ENCODE measurements at regions not wholly inside any gene's neighbourhood (a gene's known extent, or its start where the extent isn't known, plus 50 kb on each side); places are given as distances from the start of the nearest gene placed in this dataset.
"Not testable (repeated sequence)": the region's sequence is repeated elsewhere in the genome, so short reads cannot be mapped to it uniquely, and the experiment has no call there.

- no peak for DNase-seq (ENCODE audit: low spot score)
These were observed 151.2 kb downstream of the C12orf75 start for GRCh38 chr12:105481392-105482300.

GRCh38 chr12:105482951-105483350 is 152.5 kb downstream of the C12orf75 start:
- DNase-seq (ENCODE audit: low spot score), result no peak

- DNase-seq (ENCODE audit: low spot score), result no peak
These were observed 153.2 kb downstream of the C12orf75 start for GRCh38 chr12:105483691-105484090.

- peak; percentile 25 for DNase-seq (ENCODE audit: low spot score)
These were observed 154.9 kb downstream of the C12orf75 start for GRCh38 chr12:105485321-105485910.

GRCh38 chr12:105485921-105486320 is 155.4 kb downstream of the C12orf75 start:
- DNase-seq (ENCODE audit: low spot score), result no peak

GRCh38 chr12:105487963-105488362 is 157.5 kb downstream of the C12orf75 start:
- DNase-seq (ENCODE audit: low spot score), result no peak

GRCh38 chr12:105492591-105493545 is 162.4 kb downstream of the C12orf75 start:
- peak; percentile 46 for DNase-seq (ENCODE audit: low spot score)

GRCh38 chr12:105499205-105499604 is 168.7 kb downstream of the C12orf75 start:
- DNase-seq (ENCODE audit: low spot score), result no peak

GRCh38 chr12:105500676-105501075 is 170.2 kb downstream of the C12orf75 start:
- not testable (repeated sequence) for DNase-seq (ENCODE audit: low spot score)

GRCh38 chr12:105502426-105502930 is 172.0 kb downstream of the C12orf75 start:
- no peak for DNase-seq (ENCODE audit: low spot score)

- DNase-seq (ENCODE audit: low spot score), result no peak
These were observed 173.1 kb downstream of the C12orf75 start for GRCh38 chr12:105503619-105504018.

GRCh38 chr12:105504286-105504685 is 173.8 kb downstream of the C12orf75 start:
- no peak for DNase-seq (ENCODE audit: low spot score)

GRCh38 chr12:105506678-105507310 is 176.3 kb downstream of the C12orf75 start:
- no peak for DNase-seq (ENCODE audit: low spot score)

- DNase-seq (ENCODE audit: low spot score), result no peak
These were observed 177.0 kb downstream of the C12orf75 start for GRCh38 chr12:105507311-105508038.

GRCh38 chr12:105508096-105508495 is 177.6 kb downstream of the C12orf75 start:
- no peak for DNase-seq (ENCODE audit: low spot score)

- DNase-seq (ENCODE audit: low spot score), result no peak
These were observed 180.0 kb downstream of the C12orf75 start for GRCh38 chr12:105510526-105510925.

GRCh38 chr12:105512861-105513260 is 182.4 kb downstream of the C12orf75 start:
- DNase-seq (ENCODE audit: low spot score), result not testable (repeated sequence)

GRCh38 chr12:105522166-105522825 is 191.8 kb downstream of the C12orf75 start:
- peak; percentile 58 for DNase-seq (ENCODE audit: low spot score)

- DNase-seq (ENCODE audit: low spot score), result peak; percentile 95
These were observed 192.9 kb downstream of the C12orf75 start for GRCh38 chr12:105523164-105524057.
